T1000 (cell line): ENCODE measurements at regions not wholly inside any gene's neighbourhood (a gene's known extent, or its start where the extent isn't known, plus 50 kb on each side); places are given as distances from the start of the nearest gene placed in this dataset.

Experiments used
- DNase-seq: peaks from one replicate; lab custom pipeline; 2025; ENCODE audit warnings: mixed read lengths; lab: John Stamatoyannopoulos, UW

GRCh38 chr7:42758124-42758523, 153.7 kb downstream of the C7orf25 start:
- no peak for DNase-seq

GRCh38 chr7:42756841-42757240, 155.0 kb downstream of the C7orf25 start:
- no peak for DNase-seq

- no peak for DNase-seq
These were observed 158.0 kb downstream of the C7orf25 start for GRCh38 chr7:42753811-42754363.

GRCh38 chr7:42753367-42753766, 158.5 kb downstream of the C7orf25 start:
- no peak for DNase-seq

GRCh38 chr7:42750172-42750571, 161.7 kb downstream of the C7orf25 start:
- no peak for DNase-seq

- DNase-seq: no peak
These were observed 164.8 kb downstream of the C7orf25 start for GRCh38 chr7:42747044-42747443.

GRCh38 chr7:42746214-42746613, 165.7 kb downstream of the C7orf25 start:
- DNase-seq: no peak

GRCh38 chr7:42745357-42746059, 166.4 kb downstream of the C7orf25 start:
- DNase-seq: no peak

- no peak for DNase-seq
These were observed 167.1 kb downstream of the C7orf25 start for GRCh38 chr7:42744746-42745145.

- no peak for DNase-seq
These were observed 168.6 kb downstream of the C7orf25 start for GRCh38 chr7:42743077-42743858.

GRCh38 chr7:42742318-42742717, 169.6 kb downstream of the C7orf25 start:
- no peak for DNase-seq

- no peak for DNase-seq
These were observed 171.5 kb downstream of the C7orf25 start for GRCh38 chr7:42740408-42740807.

GRCh38 chr7:42739638-42740037, 172.2 kb downstream of the C7orf25 start:
- no peak for DNase-seq

GRCh38 chr7:42736931-42737330, 174.9 kb downstream of the C7orf25 start:
- no peak for DNase-seq

- DNase-seq: no peak
These were observed 176.8 kb downstream of the C7orf25 start for GRCh38 chr7:42735081-42735480.

GRCh38 chr7:42734568-42734967, 177.3 kb downstream of the C7orf25 start:
- no peak for DNase-seq

GRCh38 chr7:42733040-42733439, 178.8 kb downstream of the C7orf25 start:
- no peak for DNase-seq

- no peak for DNase-seq
These were observed 181.3 kb downstream of the C7orf25 start for GRCh38 chr7:42730586-42730985.

GRCh38 chr7:42729053-42729765, 182.7 kb downstream of the C7orf25 start:
- no peak for DNase-seq

- DNase-seq: no peak
These were observed 184.4 kb downstream of the C7orf25 start for GRCh38 chr7:42727451-42727850.

- DNase-seq: no peak
These were observed 185.6 kb downstream of the C7orf25 start for GRCh38 chr7:42726066-42726785.

GRCh38 chr7:42722716-42723115, 189.2 kb downstream of the C7orf25 start:
- no peak for DNase-seq
